ENCODE measurements at regions not wholly inside any gene's neighbourhood (a gene's known extent, or its start where the extent isn't known, plus 50 kb on each side); places are given as distances from the start of the nearest gene placed in this dataset.

GRCh38 chr9:21552244-21553170 lies 70.4 kb upstream of the IFNE start:
- TF ChIP-seq POLR2AphosphoS5 (IDR thresholded peaks at IDR 0.05; ENCODE audit: low read depth, low read length): no peak
- TF ChIP-seq REST (IDR thresholded peaks at IDR 0.05; ENCODE audit: insufficient read depth in 1 of 2, low read depth in 2 of 2, low read length in 2 of 2): no peak
- TF ChIP-seq SIN3A (IDR thresholded peaks at IDR 0.05; ENCODE audit: borderline replicate concordance, insufficient read depth, low read length): no peak
- TF ChIP-seq TAF1 (IDR thresholded peaks at IDR 0.05; ENCODE audit: borderline replicate concordance, insufficient read depth, low read length): no peak
